GDM1 (cell line): ENCODE measurements at regions not wholly inside any gene's neighbourhood (a gene's known extent, or its start where the extent isn't known, plus 50 kb on each side); places are given as distances from the start of the nearest gene placed in this dataset.
"Not testable (repeated sequence)": the region's sequence is repeated elsewhere in the genome, so short reads cannot be mapped to it uniquely, and the experiment has no call there.

ENCODE experiments used
- DNase-seq: peaks from one replicate; lab custom pipeline; 2025; lab: John Stamatoyannopoulos, UW

- peak; percentile 64 for DNase-seq
Observed at GRCh38 chr10:29725133-29725720, 90.5 kb upstream of the SVIL start.

- no peak for DNase-seq
Observed at GRCh38 chr10:29723726-29724125, 89.0 kb upstream of the SVIL start.

- DNase-seq = no peak
Observed at GRCh38 chr10:29722777-29723176, 88.0 kb upstream of the SVIL start.

GRCh38 chr10:29720149-29720548, 85.4 kb upstream of the SVIL start:
- DNase-seq = no peak

GRCh38 chr10:29719281-29719675, 84.5 kb upstream of the SVIL start:
- no peak for DNase-seq

- no peak for DNase-seq
Observed at GRCh38 chr10:29715296-29715695, 80.5 kb upstream of the SVIL start.

- no peak for DNase-seq
Observed at GRCh38 chr10:29714096-29714874, 79.5 kb upstream of the SVIL start.

- DNase-seq = no peak
Observed at GRCh38 chr10:29713450-29713849, 78.7 kb upstream of the SVIL start.

- no peak for DNase-seq
Observed at GRCh38 chr10:29712108-29712507, 77.3 kb upstream of the SVIL start.

GRCh38 chr10:29710128-29710527, 75.4 kb upstream of the SVIL start:
- no peak for DNase-seq

GRCh38 chr10:29709484-29710002, 74.8 kb upstream of the SVIL start:
- DNase-seq = no peak

- no peak for DNase-seq
Observed at GRCh38 chr10:29703271-29703670, 68.5 kb upstream of the SVIL start.

- DNase-seq = no peak
Observed at GRCh38 chr10:29702273-29703164, 67.7 kb upstream of the SVIL start.

- DNase-seq = no peak
Observed at GRCh38 chr10:29701306-29701705, 66.5 kb upstream of the SVIL start.

GRCh38 chr10:29699621-29700020, 64.8 kb upstream of the SVIL start:
- no peak for DNase-seq

- no peak for DNase-seq
Observed at GRCh38 chr10:29698773-29699490, 64.2 kb upstream of the SVIL start.

- DNase-seq = not testable (repeated sequence)
Observed at GRCh38 chr10:29696581-29696980, 61.8 kb upstream of the SVIL start.

- no peak for DNase-seq
Observed at GRCh38 chr10:29694121-29694520, 59.4 kb upstream of the SVIL start.

- no peak for DNase-seq
Observed at GRCh38 chr10:29692121-29692539, 57.4 kb upstream of the SVIL start.

- DNase-seq = no peak
Observed at GRCh38 chr10:29691564-29692072, 56.8 kb upstream of the SVIL start.

- no peak for DNase-seq
Observed at GRCh38 chr10:29689001-29689400, 54.2 kb upstream of the SVIL start.

- no peak for DNase-seq
Observed at GRCh38 chr10:29688230-29688661, 53.5 kb upstream of the SVIL start.
